Tibial nerve (tissue), 3 donors: ENCODE measurements at regions not wholly inside any gene's neighbourhood (a gene's known extent, or its start where the extent isn't known, plus 50 kb on each side); places are given as distances from the start of the nearest gene placed in this dataset.

Experiments used
- POLR2A ChIP-seq, 2 donors: fragments of 450-650 bp; IDR thresholded peaks; one replicate each; pipeline ENCODE4 v1.6.1; 2017; ENCODE audit warnings: antibody characterized with exemption in 2 of 2, mild to moderate bottlenecking in 2 of 2, moderate library complexity in 2 of 2
- TF ChIP-seq, protein P1 (sequence below), 5 experiments: fragments of 200-600 bp in 3 of 5; fragments of 450-650 bp in 2 of 5; sonication (generic) in 3 of 5; IDR thresholded peaks; one replicate each; pipeline ENCODE4 v1.5.1; 2016 to 2019; ENCODE audit warnings: antibody characterized with exemption in 5 of 5, mild to moderate bottlenecking in 3 of 5, moderate library complexity in 2 of 5

DNA sequence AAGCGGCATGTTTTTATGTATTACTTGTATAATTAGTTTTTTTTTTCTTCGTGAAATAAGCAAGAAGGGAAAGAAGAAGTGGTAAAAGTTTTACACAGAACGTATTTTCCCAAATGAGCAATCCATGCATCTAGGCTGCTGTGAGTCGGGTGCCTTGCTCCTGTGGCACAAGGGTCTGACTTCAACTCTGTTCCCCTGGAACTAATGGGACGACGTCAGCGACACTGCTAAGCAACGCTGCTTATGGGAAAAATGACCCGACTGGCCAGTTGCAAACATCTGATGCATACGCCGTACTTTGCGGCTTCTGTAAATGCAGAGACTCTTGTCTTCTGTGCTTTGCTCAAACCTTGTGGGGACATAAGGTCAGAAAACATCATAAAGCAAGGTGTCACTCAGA, 66.3 kb downstream of the MPP7 start:
- TF ChIP-seq POLR2A (IDR thresholded peaks at IDR 0.05) = no peak
- TF ChIP-seq, protein P1, sequence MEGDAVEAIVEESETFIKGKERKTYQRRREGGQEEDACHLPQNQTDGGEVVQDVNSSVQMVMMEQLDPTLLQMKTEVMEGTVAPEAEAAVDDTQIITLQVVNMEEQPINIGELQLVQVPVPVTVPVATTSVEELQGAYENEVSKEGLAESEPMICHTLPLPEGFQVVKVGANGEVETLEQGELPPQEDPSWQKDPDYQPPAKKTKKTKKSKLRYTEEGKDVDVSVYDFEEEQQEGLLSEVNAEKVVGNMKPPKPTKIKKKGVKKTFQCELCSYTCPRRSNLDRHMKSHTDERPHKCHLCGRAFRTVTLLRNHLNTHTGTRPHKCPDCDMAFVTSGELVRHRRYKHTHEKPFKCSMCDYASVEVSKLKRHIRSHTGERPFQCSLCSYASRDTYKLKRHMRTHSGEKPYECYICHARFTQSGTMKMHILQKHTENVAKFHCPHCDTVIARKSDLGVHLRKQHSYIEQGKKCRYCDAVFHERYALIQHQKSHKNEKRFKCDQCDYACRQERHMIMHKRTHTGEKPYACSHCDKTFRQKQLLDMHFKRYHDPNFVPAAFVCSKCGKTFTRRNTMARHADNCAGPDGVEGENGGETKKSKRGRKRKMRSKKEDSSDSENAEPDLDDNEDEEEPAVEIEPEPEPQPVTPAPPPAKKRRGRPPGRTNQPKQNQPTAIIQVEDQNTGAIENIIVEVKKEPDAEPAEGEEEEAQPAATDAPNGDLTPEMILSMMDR (IDR thresholded peaks at IDR 0.05) = no peak
